ENCODE measurements at regions not wholly inside any gene's neighbourhood (a gene's known extent, or its start where the extent isn't known, plus 50 kb on each side); places are given as distances from the start of the nearest gene placed in this dataset.

DNA sequence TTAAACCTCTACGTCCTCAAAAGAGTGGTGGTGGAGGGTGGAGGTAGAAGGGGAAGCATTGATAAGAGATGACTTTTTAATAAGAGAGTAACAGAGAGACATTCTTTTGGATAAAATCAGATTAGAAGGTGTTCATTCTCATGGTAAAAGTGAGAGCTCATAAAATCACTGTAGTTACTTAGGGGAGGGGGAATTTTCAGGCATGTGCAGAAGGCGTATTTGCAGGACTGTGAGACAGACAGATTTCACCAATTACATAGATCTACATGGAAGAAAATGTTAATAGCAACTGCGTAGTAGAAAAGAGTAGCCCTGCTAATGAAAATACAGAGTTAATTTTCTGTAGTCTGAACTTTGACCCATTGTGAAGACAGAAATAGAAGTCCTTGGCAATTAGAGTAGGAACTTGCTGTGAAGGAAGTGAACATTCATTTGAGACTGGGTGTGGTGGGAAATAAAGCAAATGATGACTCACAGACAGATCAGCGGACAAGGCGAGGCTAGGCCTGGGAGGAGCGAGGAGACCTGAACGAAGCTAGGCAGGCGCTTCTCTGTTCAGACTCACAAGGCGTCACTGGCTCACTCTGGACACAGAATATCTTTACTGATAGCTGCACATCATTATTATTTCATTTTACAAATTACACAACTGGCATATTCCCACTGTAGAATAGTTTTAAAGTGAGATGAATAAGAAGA is 57.2 kb upstream of the FAM9C start:
- H3K4me3 ChIP-seq (replicated peaks; ENCODE audit: low read depth, low read length), result no peak overlapping the region
- DNase-seq (ENCODE audit: low read depth), result peak; percentile 90
- TF ChIP-seq, protein P1, sequence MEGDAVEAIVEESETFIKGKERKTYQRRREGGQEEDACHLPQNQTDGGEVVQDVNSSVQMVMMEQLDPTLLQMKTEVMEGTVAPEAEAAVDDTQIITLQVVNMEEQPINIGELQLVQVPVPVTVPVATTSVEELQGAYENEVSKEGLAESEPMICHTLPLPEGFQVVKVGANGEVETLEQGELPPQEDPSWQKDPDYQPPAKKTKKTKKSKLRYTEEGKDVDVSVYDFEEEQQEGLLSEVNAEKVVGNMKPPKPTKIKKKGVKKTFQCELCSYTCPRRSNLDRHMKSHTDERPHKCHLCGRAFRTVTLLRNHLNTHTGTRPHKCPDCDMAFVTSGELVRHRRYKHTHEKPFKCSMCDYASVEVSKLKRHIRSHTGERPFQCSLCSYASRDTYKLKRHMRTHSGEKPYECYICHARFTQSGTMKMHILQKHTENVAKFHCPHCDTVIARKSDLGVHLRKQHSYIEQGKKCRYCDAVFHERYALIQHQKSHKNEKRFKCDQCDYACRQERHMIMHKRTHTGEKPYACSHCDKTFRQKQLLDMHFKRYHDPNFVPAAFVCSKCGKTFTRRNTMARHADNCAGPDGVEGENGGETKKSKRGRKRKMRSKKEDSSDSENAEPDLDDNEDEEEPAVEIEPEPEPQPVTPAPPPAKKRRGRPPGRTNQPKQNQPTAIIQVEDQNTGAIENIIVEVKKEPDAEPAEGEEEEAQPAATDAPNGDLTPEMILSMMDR (IDR thresholded peaks at IDR 0.05; ENCODE audit: low read length, missing control alignments), result no peak

DNA sequence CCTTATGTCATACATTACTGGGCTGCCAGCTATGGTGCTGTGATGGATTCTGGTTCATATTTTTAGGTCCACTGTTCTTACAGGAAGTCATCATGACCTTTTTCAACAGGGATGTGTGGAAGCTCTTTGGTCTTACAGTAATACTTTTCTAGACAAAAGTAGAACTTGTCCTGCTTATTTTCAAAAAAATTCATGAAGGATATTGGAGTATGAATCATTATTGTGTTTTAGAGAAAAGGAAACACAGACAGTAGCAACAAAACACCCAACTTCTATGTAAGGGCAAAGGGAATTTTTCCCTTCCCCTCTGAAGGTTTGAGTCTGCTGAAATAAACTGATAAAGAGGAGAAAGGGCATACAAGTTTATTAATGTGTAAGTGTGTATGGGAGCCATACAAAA is 54.7 kb upstream of the FAM9C start:
- TF ChIP-seq, protein P1 (IDR thresholded peaks at IDR 0.05; ENCODE audit: low read length, missing control alignments), result no peak
- DNase-seq (ENCODE audit: low read depth), result peak; percentile 50
- H3K4me3 ChIP-seq (replicated peaks; ENCODE audit: low read depth, low read length), result no peak overlapping the region

DNA sequence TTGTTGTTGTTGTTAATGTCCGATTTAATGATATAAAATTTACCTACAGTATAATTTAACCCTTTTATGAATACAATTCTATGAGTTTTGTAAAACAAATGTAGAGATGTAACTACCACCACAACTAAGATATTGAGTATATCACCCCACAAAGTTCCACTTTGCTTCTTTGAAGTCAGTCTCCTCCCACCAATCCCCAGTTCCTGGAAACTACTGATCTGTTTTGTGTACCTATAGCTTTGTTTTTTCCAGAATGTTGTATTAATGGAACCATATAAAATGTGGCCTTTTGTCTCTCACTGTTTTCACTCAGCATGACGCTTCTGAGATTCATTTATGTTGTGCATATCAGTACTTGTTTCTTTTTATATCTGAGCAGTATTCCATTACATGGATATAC is 52.3 kb upstream of the FAM9C start:
- TF ChIP-seq, protein P1 (IDR thresholded peaks at IDR 0.05; ENCODE audit: low read length, missing control alignments), result no peak
- no peak overlapping the region for H3K4me3 ChIP-seq (replicated peaks; ENCODE audit: low read depth, low read length)
- DNase-seq (ENCODE audit: low read depth), result no peak

DNA sequence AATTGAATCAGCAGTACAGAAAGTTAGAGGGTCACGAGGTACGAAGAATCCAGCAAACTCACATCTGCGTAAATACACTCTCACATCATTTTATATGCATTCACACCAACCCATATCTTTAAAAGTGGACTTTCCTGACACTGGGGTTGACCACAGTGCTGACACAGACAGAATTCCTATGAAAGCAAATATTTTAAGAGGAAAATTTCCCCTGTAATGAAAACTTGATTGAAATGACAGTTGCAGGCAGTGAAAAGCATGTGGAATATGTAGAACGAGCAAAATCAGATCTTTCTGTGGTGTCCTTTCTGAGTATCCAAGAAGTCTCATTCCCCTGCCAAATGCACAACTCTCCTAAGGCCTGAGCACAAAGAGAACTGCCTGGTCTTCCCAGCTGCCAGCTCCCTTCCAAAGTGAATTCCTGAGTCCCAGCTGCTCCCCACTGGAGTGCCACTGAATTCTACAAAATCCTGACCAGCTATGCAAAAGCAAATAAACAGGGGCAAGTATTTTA is 50.5 kb upstream of the FAM9C start:
- no peak overlapping the region for H3K4me3 ChIP-seq (replicated peaks; ENCODE audit: low read depth, low read length)
- TF ChIP-seq, protein P1 (IDR thresholded peaks at IDR 0.05; ENCODE audit: low read length, missing control alignments), result no peak
- DNase-seq (ENCODE audit: low read depth), result peak; percentile 31

DNA sequence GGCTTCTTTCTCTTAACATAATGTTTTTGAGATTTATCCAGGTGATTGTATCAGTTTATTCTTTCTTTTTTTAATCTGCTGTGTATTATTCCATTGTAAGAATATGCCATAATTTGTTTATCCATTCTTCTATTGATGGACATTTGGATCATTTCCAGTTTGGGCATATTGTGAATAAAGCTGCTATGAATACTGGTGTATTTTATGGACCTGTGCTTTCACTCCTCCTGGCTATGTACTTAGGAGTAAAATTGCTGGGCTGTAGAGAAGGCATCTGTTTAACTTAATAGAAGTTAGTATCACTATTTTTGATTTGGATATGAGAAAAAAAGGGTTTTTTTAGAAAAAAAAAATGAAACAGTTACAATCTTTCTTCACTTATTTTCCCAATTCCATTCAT is 50.0 kb upstream of the FAM9C start:
- TF ChIP-seq, protein P1 (IDR thresholded peaks at IDR 0.05; ENCODE audit: low read length, missing control alignments), result no peak
- H3K4me3 ChIP-seq (replicated peaks; ENCODE audit: low read depth, low read length), result no peak overlapping the region
- DNase-seq (ENCODE audit: low read depth), result no peak

All from fibroblast of pulmonary artery (primary cell).